Esophagus squamous epithelium (tissue), 4 donors: ENCODE measurements at regions not wholly inside any gene's neighbourhood (a gene's known extent, or its start where the extent isn't known, plus 50 kb on each side); places are given as distances from the start of the nearest gene placed in this dataset.

ENCODE experiments used
- CTCF ChIP-seq, 6 experiments: fragments of 450-650 bp in 4 of 6; fragments of 200-600 bp in 2 of 6; sonication (generic) in 2 of 6; IDR thresholded peaks; one replicate each; pipeline ENCODE4 v1.5.1; 2016 to 2019; ENCODE audit warnings: antibody characterized with exemption in 6 of 6, mild to moderate bottlenecking in 4 of 6, moderate library complexity in 4 of 6
- POLR2A ChIP-seq, 4 donors: fragments of 450-650 bp; IDR thresholded peaks; one replicate each; pipeline ENCODE4 v1.6.1; 2017; ENCODE audit warnings: antibody characterized with exemption in 4 of 4, mild to moderate bottlenecking in 4 of 4, moderate library complexity in 3 of 4

GRCh38 chr6:90941885-90942284, 355.0 kb upstream of the MAP3K7 start:
- TF ChIP-seq CTCF (IDR thresholded peaks at IDR 0.05), result no peak
- no peak for TF ChIP-seq POLR2A (IDR thresholded peaks at IDR 0.05)
